ENCODE measurements at regions not wholly inside any gene's neighbourhood (a gene's known extent, or its start where the extent isn't known, plus 50 kb on each side); places are given as distances from the start of the nearest gene placed in this dataset.
A peak's percentile ranks its signal among the peaks of the same experiment; 100 is the strongest.

DNA sequence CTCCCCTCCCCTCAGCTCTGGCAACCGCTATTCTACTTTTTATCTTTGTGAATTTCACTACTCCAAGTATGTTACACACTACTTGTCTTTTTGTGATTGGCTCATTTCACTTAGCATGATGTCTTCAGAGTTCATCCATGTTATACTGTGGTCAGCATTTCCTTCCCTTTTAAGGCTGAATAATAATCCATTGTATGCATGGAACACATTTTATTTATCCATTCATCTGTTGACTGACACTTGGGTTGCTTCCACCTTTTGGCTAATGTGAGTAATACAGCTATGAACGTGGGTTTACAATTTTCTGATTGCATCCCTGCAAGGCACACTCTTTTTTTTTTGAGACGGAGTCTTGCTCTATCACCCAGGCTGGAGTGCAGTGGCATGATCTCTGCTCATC is 53.0 kb upstream of the FUT8 start:
- TF ChIP-seq, protein P1, sequence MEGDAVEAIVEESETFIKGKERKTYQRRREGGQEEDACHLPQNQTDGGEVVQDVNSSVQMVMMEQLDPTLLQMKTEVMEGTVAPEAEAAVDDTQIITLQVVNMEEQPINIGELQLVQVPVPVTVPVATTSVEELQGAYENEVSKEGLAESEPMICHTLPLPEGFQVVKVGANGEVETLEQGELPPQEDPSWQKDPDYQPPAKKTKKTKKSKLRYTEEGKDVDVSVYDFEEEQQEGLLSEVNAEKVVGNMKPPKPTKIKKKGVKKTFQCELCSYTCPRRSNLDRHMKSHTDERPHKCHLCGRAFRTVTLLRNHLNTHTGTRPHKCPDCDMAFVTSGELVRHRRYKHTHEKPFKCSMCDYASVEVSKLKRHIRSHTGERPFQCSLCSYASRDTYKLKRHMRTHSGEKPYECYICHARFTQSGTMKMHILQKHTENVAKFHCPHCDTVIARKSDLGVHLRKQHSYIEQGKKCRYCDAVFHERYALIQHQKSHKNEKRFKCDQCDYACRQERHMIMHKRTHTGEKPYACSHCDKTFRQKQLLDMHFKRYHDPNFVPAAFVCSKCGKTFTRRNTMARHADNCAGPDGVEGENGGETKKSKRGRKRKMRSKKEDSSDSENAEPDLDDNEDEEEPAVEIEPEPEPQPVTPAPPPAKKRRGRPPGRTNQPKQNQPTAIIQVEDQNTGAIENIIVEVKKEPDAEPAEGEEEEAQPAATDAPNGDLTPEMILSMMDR (IDR thresholded peaks at IDR 0.05; ENCODE audit: borderline replicate concordance, extremely low read depth, low read length, poor library complexity, severe bottlenecking), result peak; percentile 20
- no peak for TF ChIP-seq EZH2 (IDR thresholded peaks at IDR 0.05; ENCODE audit: borderline replicate concordance, low read depth, low read length, severe bottlenecking)

Data from DND-41 (cell line).